ENCODE measurements at regions not wholly inside any gene's neighbourhood (a gene's known extent, or its start where the extent isn't known, plus 50 kb on each side); places are given as distances from the start of the nearest gene placed in this dataset.

GRCh38 chr1:185567440-185567839, 166.8 kb upstream of the HMCN1 start:
- H3K27ac ChIP-seq: no peak overlapping the region
- TF ChIP-seq CTCF (conservative IDR thresholded peaks at IDR 0.05) (no peak), ZFX (IDR thresholded peaks at IDR 0.05) (no peak)

GRCh38 chr1:185566995-185567394, 167.2 kb upstream of the HMCN1 start:
- H3K27ac ChIP-seq: no peak overlapping the region
- TF ChIP-seq CTCF (conservative IDR thresholded peaks at IDR 0.05) (no peak), ZFX (IDR thresholded peaks at IDR 0.05) (no peak)

GRCh38 chr1:185565302-185565701, 168.9 kb upstream of the HMCN1 start:
- H3K27ac ChIP-seq: no peak overlapping the region

GRCh38 chr1:185564816-185565215, 169.4 kb upstream of the HMCN1 start:
- no peak overlapping the region for H3K27ac ChIP-seq
- no peak for TF ChIP-seq CTCF (conservative IDR thresholded peaks at IDR 0.05)
- no peak for TF ChIP-seq ZFX (IDR thresholded peaks at IDR 0.05)

More at GRCh38 chr1:185565302-185565701, 168.9 kb upstream of the HMCN1 start:
- TF ChIP-seq CTCF (conservative IDR thresholded peaks at IDR 0.05) (no peak), ZFX (IDR thresholded peaks at IDR 0.05) (no peak)

GRCh38 chr1:185562461-185563359, 171.5 kb upstream of the HMCN1 start:
- TF ChIP-seq ZFX (IDR thresholded peaks at IDR 0.05) (no peak), CTCF (conservative IDR thresholded peaks at IDR 0.05) (no peak)
- H3K27ac ChIP-seq: no peak overlapping the region

- no peak overlapping the region for H3K27ac ChIP-seq
- no peak for TF ChIP-seq CTCF (conservative IDR thresholded peaks at IDR 0.05)
- TF ChIP-seq ZFX (IDR thresholded peaks at IDR 0.05): no peak
Observed at GRCh38 chr1:185561629-185562028, 172.6 kb upstream of the HMCN1 start.

GRCh38 chr1:185560760-185561159, 173.4 kb upstream of the HMCN1 start:
- no peak overlapping the region for H3K27ac ChIP-seq
- TF ChIP-seq ZFX (IDR thresholded peaks at IDR 0.05) (no peak), CTCF (conservative IDR thresholded peaks at IDR 0.05) (no peak)

Measured in C4-2B (cell line).